Ureter (tissue), 1 donor: ENCODE measurements at regions not wholly inside any gene's neighbourhood (a gene's known extent, or its start where the extent isn't known, plus 50 kb on each side); places are given as distances from the start of the nearest gene placed in this dataset.

Experiments
- DNase-seq: peaks from one replicate; pipeline ENCODE4 v3.0.0-alpha.2; 2020; ENCODE audit warnings: low spot score
- donor health status: DM: yes; HTN: yes; CAD: no.

- no peak for DNase-seq
Observed at GRCh38 chr1:29541631-29542030, 305.3 kb downstream of the PTPRU start.

- peak; percentile 29 for DNase-seq
Observed at GRCh38 chr1:29540801-29541357, 304.6 kb downstream of the PTPRU start.

- DNase-seq = peak; percentile 8
Observed at GRCh38 chr1:29539971-29540370, 303.6 kb downstream of the PTPRU start.

GRCh38 chr1:29538586-29538985 is 302.3 kb downstream of the PTPRU start:
- no peak for DNase-seq

GRCh38 chr1:29532751-29533150 is 296.4 kb downstream of the PTPRU start:
- DNase-seq = peak; percentile 15

GRCh38 chr1:29532285-29532684 is 296.0 kb downstream of the PTPRU start:
- DNase-seq = no peak

- no peak for DNase-seq
Observed at GRCh38 chr1:29531596-29531995, 295.3 kb downstream of the PTPRU start.

GRCh38 chr1:29529677-29530278 is 293.5 kb downstream of the PTPRU start:
- DNase-seq = no peak

- peak; percentile 30 for DNase-seq
Observed at GRCh38 chr1:29527314-29528004, 291.1 kb downstream of the PTPRU start.

- no peak for DNase-seq
Observed at GRCh38 chr1:29525941-29526340, 289.6 kb downstream of the PTPRU start.

- DNase-seq = peak; percentile 34
Observed at GRCh38 chr1:29524285-29525065, 288.2 kb downstream of the PTPRU start.

GRCh38 chr1:29523576-29523975 is 287.3 kb downstream of the PTPRU start:
- DNase-seq = no peak

- DNase-seq = no peak
Observed at GRCh38 chr1:29523136-29523535, 286.8 kb downstream of the PTPRU start.

- peak; percentile 22 for DNase-seq
Observed at GRCh38 chr1:29521811-29522580, 285.7 kb downstream of the PTPRU start.

- no peak for DNase-seq
Observed at GRCh38 chr1:29521438-29521715, 285.1 kb downstream of the PTPRU start.

GRCh38 chr1:29520571-29521437 is 284.5 kb downstream of the PTPRU start:
- peak; percentile 23 for DNase-seq

GRCh38 chr1:29519788-29520110 is 283.4 kb downstream of the PTPRU start:
- peak; percentile 40 for DNase-seq

- peak; percentile 39 for DNase-seq
Observed at GRCh38 chr1:29519108-29519787, 282.9 kb downstream of the PTPRU start.

GRCh38 chr1:29518183-29518835 is 282.0 kb downstream of the PTPRU start:
- DNase-seq = no peak
